ENCODE measurements at regions not wholly inside any gene's neighbourhood (a gene's known extent, or its start where the extent isn't known, plus 50 kb on each side); places are given as distances from the start of the nearest gene placed in this dataset.
"Not testable (repeated sequence)": the region's sequence is repeated elsewhere in the genome, so short reads cannot be mapped to it uniquely, and the experiment has no call there.

- H3K36me3 ChIP-seq (ENCODE audit: insufficient read depth, low read length), result no peaks in the 10 kb centered on the region
- H3K4me3 ChIP-seq, result no peak overlapping the region
- no peak overlapping the region for H3K27ac ChIP-seq
- no peaks in the 10 kb centered on the region for H3K9me3 ChIP-seq (ENCODE audit: low read depth, low read length)
- no peak overlapping the region for H3K9ac ChIP-seq (ENCODE audit: insufficient read length)
- no peak for DNase-seq (ENCODE audit: low read depth, low spot score)
- TF ChIP-seq EZH2 (IDR thresholded peaks at IDR 0.05) (no peak), FOXP2 (optimal IDR thresholded peaks at IDR 0.05; ENCODE audit: control extremely low read depth, extremely low read length, insufficient read depth) (no peak), POLR2AphosphoS5 (IDR thresholded peaks at IDR 0.05; ENCODE audit: borderline replicate concordance, low read depth, low read length) (no peak)
Observed at GRCh38 chr3:66552846-66553245, 52.0 kb upstream of the LRIG1 start.

- Histone ChIP-seq H3K4me3 (no peak overlapping the region), H3K36me3 (ENCODE audit: insufficient read depth, low read length) (no peaks in the 10 kb centered on the region), H3K9me3 (ENCODE audit: low read depth, low read length) (no peaks in the 10 kb centered on the region), H3K27ac (peak overlapping the region; percentile 50), H3K9ac (ENCODE audit: insufficient read length) (no peak overlapping the region)
- TF ChIP-seq FOXP2 (optimal IDR thresholded peaks at IDR 0.05; ENCODE audit: control extremely low read depth, extremely low read length, insufficient read depth) (no peak), POLR2AphosphoS5 (IDR thresholded peaks at IDR 0.05; ENCODE audit: borderline replicate concordance, low read depth, low read length) (no peak), EZH2 (IDR thresholded peaks at IDR 0.05) (no peak)
- DNase-seq (ENCODE audit: low read depth, low spot score), result no peak
Observed at GRCh38 chr3:66553441-66554113, 52.8 kb upstream of the LRIG1 start.

GRCh38 chr3:66554178-66554577 is 53.4 kb upstream of the LRIG1 start:
- TF ChIP-seq EZH2 (IDR thresholded peaks at IDR 0.05) (no peak), POLR2AphosphoS5 (IDR thresholded peaks at IDR 0.05; ENCODE audit: borderline replicate concordance, low read depth, low read length) (no peak), FOXP2 (optimal IDR thresholded peaks at IDR 0.05; ENCODE audit: control extremely low read depth, extremely low read length, insufficient read depth) (no peak)
- H3K4me3 ChIP-seq, result no peak overlapping the region
- no peak for DNase-seq (ENCODE audit: low read depth, low spot score)
- no peaks in the 10 kb centered on the region for H3K36me3 ChIP-seq (ENCODE audit: insufficient read depth, low read length)
- no peak overlapping the region for H3K9ac ChIP-seq (ENCODE audit: insufficient read length)
- no peaks in the 10 kb centered on the region for H3K9me3 ChIP-seq (ENCODE audit: low read depth, low read length)
- H3K27ac ChIP-seq, result peak overlapping the region; percentile 50

GRCh38 chr3:66555214-66555844 is 54.5 kb upstream of the LRIG1 start:
- Histone ChIP-seq H3K27ac (no peak overlapping the region), H3K9ac (ENCODE audit: insufficient read length) (no peak overlapping the region), H3K9me3 (ENCODE audit: low read depth, low read length) (no peaks in the 10 kb centered on the region), H3K36me3 (ENCODE audit: insufficient read depth, low read length) (no peaks in the 10 kb centered on the region), H3K4me3 (no peak overlapping the region)
- TF ChIP-seq POLR2AphosphoS5 (IDR thresholded peaks at IDR 0.05; ENCODE audit: borderline replicate concordance, low read depth, low read length), result no peak
- TF ChIP-seq FOXP2 (optimal IDR thresholded peaks at IDR 0.05; ENCODE audit: control extremely low read depth, extremely low read length, insufficient read depth), result no peak
- TF ChIP-seq EZH2 (IDR thresholded peaks at IDR 0.05), result no peak
- no peak for DNase-seq (ENCODE audit: low read depth, low spot score)

- H3K9ac ChIP-seq (ENCODE audit: insufficient read length), result no peak overlapping the region
- H3K9me3 ChIP-seq (ENCODE audit: low read depth, low read length), result no peaks in the 10 kb centered on the region
- no peak for DNase-seq (ENCODE audit: low read depth, low spot score)
- H3K36me3 ChIP-seq (ENCODE audit: insufficient read depth, low read length), result no peaks in the 10 kb centered on the region
- H3K4me3 ChIP-seq, result no peak overlapping the region
- no peak overlapping the region for H3K27ac ChIP-seq
- no peak for TF ChIP-seq EZH2 (IDR thresholded peaks at IDR 0.05)
- TF ChIP-seq POLR2AphosphoS5 (IDR thresholded peaks at IDR 0.05; ENCODE audit: borderline replicate concordance, low read depth, low read length), result no peak
- TF ChIP-seq FOXP2 (optimal IDR thresholded peaks at IDR 0.05; ENCODE audit: control extremely low read depth, extremely low read length, insufficient read depth), result no peak
Observed at GRCh38 chr3:66557170-66557569, 56.3 kb upstream of the LRIG1 start.

- not testable (repeated sequence) for H3K9ac ChIP-seq (ENCODE audit: insufficient read length); H3K36me3 ChIP-seq (ENCODE audit: insufficient read depth, low read length); H3K27ac ChIP-seq; DNase-seq (ENCODE audit: low read depth, low spot score); H3K9me3 ChIP-seq (ENCODE audit: low read depth, low read length); H3K4me3 ChIP-seq
Observed at GRCh38 chr3:66559924-66560323, 59.1 kb upstream of the LRIG1 start.

- TF ChIP-seq FOXP2 (optimal IDR thresholded peaks at IDR 0.05; ENCODE audit: control extremely low read depth, extremely low read length, insufficient read depth), result no peak
- TF ChIP-seq EZH2 (IDR thresholded peaks at IDR 0.05), result no peak
- no peak for TF ChIP-seq POLR2AphosphoS5 (IDR thresholded peaks at IDR 0.05; ENCODE audit: borderline replicate concordance, low read depth, low read length)
- Histone ChIP-seq H3K9ac (ENCODE audit: insufficient read length) (no peak overlapping the region), H3K27ac (no peak overlapping the region), H3K4me3 (no peak overlapping the region), H3K9me3 (ENCODE audit: low read depth, low read length) (no peaks in the 10 kb centered on the region), H3K36me3 (ENCODE audit: insufficient read depth, low read length) (no peaks in the 10 kb centered on the region)
- DNase-seq (ENCODE audit: low read depth, low spot score), result no peak
Observed at GRCh38 chr3:66561367-66561766, 60.5 kb upstream of the LRIG1 start.

- Histone ChIP-seq H3K4me3 (no peak overlapping the region), H3K36me3 (ENCODE audit: insufficient read depth, low read length) (no peaks in the 10 kb centered on the region), H3K27ac (no peak overlapping the region), H3K9ac (ENCODE audit: insufficient read length) (no peak overlapping the region), H3K9me3 (ENCODE audit: low read depth, low read length) (no peaks in the 10 kb centered on the region)
- TF ChIP-seq FOXP2 (optimal IDR thresholded peaks at IDR 0.05; ENCODE audit: control extremely low read depth, extremely low read length, insufficient read depth) (no peak), POLR2AphosphoS5 (IDR thresholded peaks at IDR 0.05; ENCODE audit: borderline replicate concordance, low read depth, low read length) (no peak), EZH2 (IDR thresholded peaks at IDR 0.05) (no peak)
- no peak for DNase-seq (ENCODE audit: low read depth, low spot score)
Observed at GRCh38 chr3:66565301-66565700, 64.5 kb upstream of the LRIG1 start.

- Histone ChIP-seq H3K36me3 (ENCODE audit: insufficient read depth, low read length) (no peaks in the 10 kb centered on the region), H3K9me3 (ENCODE audit: low read depth, low read length) (no peaks in the 10 kb centered on the region), H3K4me3 (no peak overlapping the region), H3K27ac (no peak overlapping the region), H3K9ac (ENCODE audit: insufficient read length) (no peak overlapping the region)
- DNase-seq (ENCODE audit: low read depth, low spot score), result no peak
- TF ChIP-seq POLR2AphosphoS5 (IDR thresholded peaks at IDR 0.05; ENCODE audit: borderline replicate concordance, low read depth, low read length) (no peak), FOXP2 (optimal IDR thresholded peaks at IDR 0.05; ENCODE audit: control extremely low read depth, extremely low read length, insufficient read depth) (no peak), EZH2 (IDR thresholded peaks at IDR 0.05) (no peak)
Observed at GRCh38 chr3:66567077-66567476, 66.3 kb upstream of the LRIG1 start.

Measured in SK-N-MC (cell line).